ENCODE measurements at regions not wholly inside any gene's neighbourhood (a gene's known extent, or its start where the extent isn't known, plus 50 kb on each side); places are given as distances from the start of the nearest gene placed in this dataset.

DNA sequence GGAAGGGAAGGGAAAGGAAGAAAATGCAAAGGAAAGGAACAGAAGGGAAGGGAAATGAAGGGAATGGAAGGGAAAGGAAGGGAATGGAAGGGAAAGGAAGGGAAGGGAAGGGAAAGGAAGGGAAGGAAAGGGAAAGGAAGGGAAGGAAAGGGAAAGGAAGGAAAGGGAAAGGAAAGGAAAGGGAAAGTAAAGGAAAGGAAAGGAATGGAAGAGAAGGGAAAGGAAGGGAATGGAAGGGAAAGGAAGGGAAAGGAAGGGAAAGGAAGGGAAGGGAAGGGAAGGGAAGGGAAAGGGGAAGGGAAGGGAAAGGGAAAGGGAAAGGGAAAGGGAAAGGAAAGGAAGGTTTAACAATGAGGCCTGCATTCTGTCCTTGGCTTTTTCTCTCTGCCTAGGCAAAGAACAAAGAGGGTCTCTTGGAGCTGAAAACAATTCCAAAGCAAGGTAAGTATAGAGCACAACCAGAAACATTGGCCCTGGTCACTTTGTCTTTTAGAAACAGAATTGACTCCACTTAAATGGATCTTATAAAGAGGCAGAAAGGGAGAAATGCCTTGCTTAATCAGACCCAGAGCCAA, 525.9 kb upstream of the TMPO start:
- DNase-seq = no peak

- no peak for DNase-seq
Measured at GRCh38 chr12:97994746-97995484, 520.5 kb upstream of the TMPO start.

DNA sequence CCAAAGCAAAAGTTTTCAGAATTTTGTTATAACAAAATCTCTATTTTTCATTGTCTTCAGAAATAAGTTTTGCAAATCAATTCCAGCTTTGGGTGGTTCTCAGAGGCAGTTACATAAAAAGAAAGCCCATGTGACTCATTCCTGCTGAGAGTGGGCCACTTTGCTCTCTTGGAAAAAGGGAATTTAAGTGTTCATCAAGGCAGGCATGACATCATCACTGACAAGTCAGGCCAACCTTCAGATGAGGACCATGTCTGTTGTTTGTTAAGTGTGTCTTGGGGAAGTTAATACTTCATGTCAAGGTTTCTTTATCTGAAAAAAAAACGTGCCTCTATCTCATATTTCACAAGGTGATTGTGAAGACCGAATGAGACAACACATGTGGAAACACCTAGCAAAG, 519.8 kb upstream of the TMPO start:
- DNase-seq = no peak

GRCh38 chr12:98001430-98001829, 514.0 kb upstream of the TMPO start:
- no peak for DNase-seq

DNA sequence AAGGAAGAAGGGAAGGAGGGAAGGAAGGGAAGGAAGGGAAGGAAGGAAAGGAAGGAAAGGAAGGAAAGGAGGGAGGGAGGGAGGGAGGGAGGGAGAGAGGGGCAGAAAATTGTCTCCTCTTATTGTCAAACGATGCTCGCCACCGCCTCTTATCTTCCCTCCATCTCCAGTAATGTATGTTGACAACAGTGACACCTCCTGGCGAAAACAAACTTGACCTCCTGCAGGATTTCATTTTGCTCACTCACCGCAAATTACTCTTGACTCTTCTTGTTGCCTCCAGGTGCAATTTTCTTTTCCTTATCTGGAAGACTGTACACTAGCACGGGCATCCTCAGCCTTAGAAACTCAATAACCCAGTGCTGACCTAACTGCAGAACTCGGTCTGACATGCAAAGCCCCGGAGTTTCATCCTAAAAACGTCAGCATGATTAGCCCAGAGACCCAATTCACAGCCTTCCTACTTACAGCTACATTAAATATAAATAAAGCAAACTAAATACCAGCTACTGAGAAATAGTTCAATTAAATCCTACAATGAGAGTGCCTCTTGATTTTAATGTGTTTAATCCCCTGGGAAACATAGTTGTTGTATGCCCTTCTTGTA, 512.4 kb upstream of the TMPO start:
- DNase-seq = peak in 1 of 5 experiments; percentile 57

GRCh38 chr12:98007963-98008362, 507.4 kb upstream of the TMPO start:
- no peak for DNase-seq

DNA sequence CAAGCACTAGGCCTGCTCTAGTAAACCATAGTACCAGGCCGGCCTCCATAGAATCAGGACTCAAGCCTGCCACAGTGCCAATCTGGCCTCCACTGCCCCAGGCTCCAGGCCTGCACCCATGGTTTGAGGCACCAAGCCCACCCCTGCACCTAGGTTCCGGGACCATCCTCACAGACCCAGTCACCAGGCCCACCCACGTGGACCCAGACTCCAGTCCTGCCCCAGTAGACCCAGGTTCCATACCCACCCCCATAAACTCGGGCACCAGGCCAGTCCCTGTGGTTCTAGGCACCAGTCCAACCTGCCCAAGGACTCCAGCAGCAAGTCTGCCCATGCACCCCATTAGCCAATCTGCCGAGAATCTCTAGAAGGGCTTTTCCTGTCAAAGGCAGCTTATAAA, 501.8 kb upstream of the TMPO start:
- DNase-seq = no peak

DNA sequence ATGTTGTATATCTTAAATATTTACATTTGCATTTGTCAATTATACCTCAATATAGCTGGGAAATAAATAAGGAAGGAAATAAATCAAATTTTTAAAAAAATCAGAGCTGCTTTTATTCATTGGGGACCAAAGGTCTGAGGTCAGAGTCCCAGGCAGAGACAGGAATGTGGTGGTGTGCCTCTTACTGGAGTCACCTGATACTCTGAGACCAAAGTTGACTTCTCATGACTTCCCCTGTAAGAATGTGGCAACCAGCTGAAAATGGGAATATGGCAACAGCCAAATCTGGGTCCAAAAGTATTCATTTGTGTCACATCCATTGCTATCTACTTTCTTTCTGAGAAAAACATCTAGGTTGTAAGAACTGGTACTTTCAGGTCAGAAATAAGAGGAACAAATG, 496.6 kb upstream of the TMPO start:
- DNase-seq = no peak

DNA sequence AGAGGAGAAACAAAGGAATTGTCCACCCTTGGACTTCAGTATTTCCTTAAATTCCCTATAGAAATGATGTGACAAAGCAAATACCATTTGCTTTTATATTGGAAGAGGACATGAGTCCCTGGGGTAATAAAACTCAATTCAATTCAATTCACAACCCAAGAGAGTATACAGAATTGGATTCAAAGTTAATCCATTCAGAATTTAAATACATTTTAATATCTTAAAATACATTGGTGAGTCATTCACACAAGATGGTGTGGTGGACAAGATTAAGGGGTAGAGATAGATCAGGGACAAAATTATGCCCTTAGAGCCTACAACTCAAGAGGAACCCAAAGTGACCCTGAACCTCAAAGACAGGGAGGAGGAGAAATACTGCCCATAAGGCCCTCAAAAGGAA, 495.0 kb upstream of the TMPO start:
- no peak for DNase-seq

DNA sequence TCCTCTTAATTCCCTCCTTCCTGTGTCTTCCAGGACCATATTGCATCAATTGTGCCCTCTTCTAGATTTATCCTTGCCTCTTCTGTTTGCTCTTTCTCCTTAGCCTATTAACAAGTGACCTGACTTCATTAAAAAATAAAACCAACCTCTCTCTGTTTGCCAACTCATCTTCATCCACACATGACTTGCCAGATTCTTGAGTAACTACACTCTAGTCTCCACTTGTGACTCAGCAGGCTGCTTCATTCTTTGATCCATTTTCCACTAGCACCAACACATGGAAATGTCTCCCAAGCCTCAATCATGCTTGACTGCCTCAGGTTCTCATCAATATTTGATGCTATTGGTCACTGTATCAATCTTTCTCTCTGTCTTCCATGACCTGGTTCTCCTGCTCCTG, 492.4 kb upstream of the TMPO start:
- no peak for DNase-seq

GRCh38 chr12:98037401-98038140, 477.8 kb upstream of the TMPO start:
- no peak for DNase-seq

DNA sequence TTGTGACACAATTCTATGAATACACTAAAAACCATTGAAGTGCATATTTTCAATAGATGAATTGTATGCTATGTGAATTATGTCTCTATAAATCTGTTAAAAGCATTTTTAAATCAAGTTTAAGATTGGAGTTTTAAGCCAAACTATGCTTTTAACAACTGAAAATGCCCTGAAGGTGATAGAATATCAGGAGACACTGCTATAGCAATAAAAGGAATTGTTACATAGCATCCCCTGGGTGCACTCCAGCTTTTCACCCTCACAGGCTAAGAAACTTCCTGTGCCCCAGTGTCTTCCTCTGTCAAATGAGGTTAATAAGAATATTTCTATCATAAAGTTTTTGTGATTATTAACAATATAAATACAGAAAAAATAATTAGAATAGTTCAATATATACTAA, 472.7 kb upstream of the TMPO start:
- DNase-seq = no peak

GRCh38 chr12:98045395-98045794, 470.0 kb upstream of the TMPO start:
- DNase-seq = no peak

- DNase-seq = no peak
Measured at GRCh38 chr12:98048326-98048725, 467.1 kb upstream of the TMPO start.

DNA sequence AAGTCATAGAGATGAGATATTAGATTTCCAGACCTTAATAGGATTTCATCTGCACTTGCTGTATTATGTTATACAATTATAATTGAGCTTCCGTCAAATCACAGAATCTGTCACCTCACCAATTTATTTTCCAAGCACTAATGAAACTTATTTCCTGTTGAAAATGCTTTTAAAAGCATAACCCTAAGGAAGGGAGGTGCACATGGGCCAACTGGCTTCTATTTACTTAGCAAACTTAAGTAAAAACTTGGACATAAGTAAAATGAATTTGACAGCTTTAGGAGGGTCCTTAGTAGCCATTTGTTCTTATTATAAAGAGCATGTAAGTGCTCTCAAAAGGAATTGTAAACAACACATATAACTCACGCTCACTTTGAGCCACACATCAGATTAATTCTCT, 462.2 kb upstream of the TMPO start:
- no peak for DNase-seq

DNA sequence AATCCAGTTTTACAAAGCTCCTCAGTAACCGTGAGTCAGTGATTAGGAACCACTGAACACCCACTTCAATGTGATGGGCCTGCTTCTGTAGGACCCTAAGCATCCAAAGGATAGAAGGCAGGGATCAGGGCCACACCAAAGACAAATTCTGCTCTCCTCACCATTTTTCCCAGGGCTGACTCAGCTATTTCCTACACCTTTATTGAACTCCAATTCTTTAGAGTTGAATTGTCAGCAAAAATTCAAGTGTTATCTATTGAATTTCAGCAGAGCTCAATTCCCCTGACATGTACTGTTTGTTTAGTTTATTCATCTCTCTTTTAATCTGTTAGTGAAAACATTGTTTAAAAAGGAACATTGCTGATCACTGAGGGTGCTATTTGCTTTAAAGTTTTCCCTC, 457.7 kb upstream of the TMPO start:
- DNase-seq = no peak

- no peak for DNase-seq
Measured at GRCh38 chr12:98058213-98058612, 457.2 kb upstream of the TMPO start.

- no peak for DNase-seq
Measured at GRCh38 chr12:98058838-98059237, 456.6 kb upstream of the TMPO start.

DNA sequence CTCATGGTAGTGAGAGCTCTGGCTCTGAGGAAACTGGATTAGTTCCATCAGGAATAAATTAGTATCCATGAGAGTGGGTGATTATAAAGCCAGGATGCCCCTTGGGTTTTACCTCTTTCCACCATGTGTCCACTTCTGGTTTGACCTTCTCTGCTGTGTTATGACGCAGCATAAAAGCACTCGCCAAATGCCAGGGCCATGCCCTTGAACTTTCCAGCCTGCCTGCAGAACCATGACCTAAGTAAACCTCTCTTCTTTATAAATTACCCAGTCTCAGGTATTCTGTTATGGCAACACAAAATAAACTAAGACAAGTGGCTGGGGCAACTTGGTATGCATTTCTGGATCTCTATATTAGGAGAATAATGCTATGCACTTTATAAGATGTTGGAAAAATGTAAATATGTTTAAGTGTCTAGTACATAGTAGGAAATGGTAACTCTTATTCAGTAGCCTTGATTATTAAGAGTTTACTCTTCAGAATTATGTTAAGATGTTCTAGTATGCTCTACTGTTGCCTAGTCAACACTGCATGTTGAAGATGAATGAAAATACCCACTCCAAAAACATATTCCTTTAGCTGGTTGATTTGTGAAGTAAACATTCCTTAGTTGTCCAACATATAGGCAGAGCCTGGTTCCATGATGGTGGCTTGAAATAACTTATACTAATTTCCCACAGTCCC, 455.6 kb upstream of the TMPO start:
- DNase-seq = no peak

GRCh38 chr12:98060411-98060810, 455.0 kb upstream of the TMPO start:
- DNase-seq = no peak

- DNase-seq = no peak
Measured at GRCh38 chr12:98062464-98063245, 452.7 kb upstream of the TMPO start.

DNA sequence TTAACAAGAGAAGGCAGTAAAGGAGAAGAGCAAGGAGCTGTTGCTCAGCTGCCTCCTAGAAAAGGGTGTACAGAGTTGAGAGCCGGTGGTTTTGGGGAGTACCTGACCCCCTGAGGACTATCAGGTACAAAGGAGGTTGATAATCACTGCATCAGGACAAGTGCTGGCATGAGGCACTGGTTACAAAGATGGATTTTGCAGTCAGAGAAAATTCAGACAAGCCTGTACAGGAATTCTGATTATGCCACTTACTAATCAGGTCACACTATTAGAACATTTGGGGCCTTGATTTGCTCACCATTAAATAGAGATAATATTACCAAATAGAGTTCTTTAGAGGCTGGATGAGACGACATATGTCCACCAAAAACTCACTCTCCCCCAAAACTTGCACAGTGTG, 450.9 kb upstream of the TMPO start:
- no peak for DNase-seq

All from T-helper 2 cell (primary cell).